CD4-positive, alpha-beta T cell (primary cell): ENCODE measurements at regions not wholly inside any gene's neighbourhood (a gene's known extent, or its start where the extent isn't known, plus 50 kb on each side); places are given as distances from the start of the nearest gene placed in this dataset.

Experiments used
- ATAC-seq: fragments of 200-7000 bp; cut with Tn5 transposase; one replicate; pipeline ENCODE4 v1.10.0; 2022; ENCODE audit warnings: mild to moderate bottlenecking; ENCODE audit not compliant: poor library complexity
- CTCF ChIA-PET: fragments of 350-600 bp; sonication (Branson Sonifier 250); formaldehyde crosslinking; loops from one replicate; lab custom pipeline; 2021; ENCODE audit warnings: antibody characterized with exemption, inconsistent platforms; lab: Charles Lee
- POLR2A ChIA-PET: fragments of 350-600 bp; sonication (Branson Sonifier 250); formaldehyde crosslinking; loops from one replicate; lab custom pipeline; 2021; ENCODE audit warnings: antibody characterized with exemption, inconsistent platforms; lab: Charles Lee
- DNase-seq, 14 experiments: peaks; one replicate each; pipeline ENCODE4 v3.0.0-alpha.2; 2013 to 2020; ENCODE audit warnings: mixed read lengths in 2 of 14
- H3K27ac ChIP-seq, 2 donors: one replicate each; pipeline versions ENCODE4 v1.5.1 to v1.7.0; 2013; ENCODE audit warnings: low read length in 2 of 2, low read depth in 1 of 2, mild to moderate bottlenecking in 1 of 2
- H3K27me3 ChIP-seq, 2 experiments: 1 replicate in 1 of 2; 2 replicates in 1 of 2; pipeline versions ENCODE4 v1.6.1 to v1.7.0; 2013; ENCODE audit warnings: low read length in 2 of 2, control low read depth in 1 of 2, mild to moderate bottlenecking in 1 of 2, moderate library complexity in 1 of 2; ENCODE audit not compliant: insufficient read depth in 2 of 2, control insufficient read depth in 1 of 2
- H3K36me3 ChIP-seq: one replicate; pipeline ENCODE4 v1.6.1; 2013; ENCODE audit warnings: low read length, control low read depth; ENCODE audit not compliant: insufficient read depth
- H3K4me1 ChIP-seq: one replicate; pipeline ENCODE4 v1.6.1; 2013; ENCODE audit warnings: low read length, control low read depth; ENCODE audit not compliant: insufficient read depth
- H3K4me3 ChIP-seq: one replicate; pipeline ENCODE4 v1.5.1; 2013; ENCODE audit warnings: mild to moderate bottlenecking, low read length, moderate library complexity
- H3K9me3 ChIP-seq, 2 experiments: 1 replicate in 1 of 2; 2 replicates in 1 of 2; pipeline versions ENCODE4 v1.6.1 to v1.7.0; 2013; ENCODE audit warnings: low read length in 2 of 2, mild to moderate bottlenecking in 2 of 2, control low read depth in 1 of 2, moderate library complexity in 1 of 2; ENCODE audit not compliant: control insufficient read depth in 1 of 2, insufficient read depth in 1 of 2
- H3K27ac Mint-ChIP-seq: one replicate; pipeline ENCODE4 v1.8.0; 2020; ENCODE audit warnings: mixed read lengths
- H3K27me3 Mint-ChIP-seq: one replicate; pipeline ENCODE4 v1.8.0; 2021; ENCODE audit warnings: mixed read lengths
- H3K36me3 Mint-ChIP-seq: one replicate; pipeline ENCODE4 v1.8.0; 2021; ENCODE audit warnings: low read depth, mixed read lengths
- H3K4me1 Mint-ChIP-seq: one replicate; pipeline ENCODE4 v1.8.0; 2021; ENCODE audit warnings: low read depth, mixed read lengths
- H3K4me3 Mint-ChIP-seq: one replicate; pipeline ENCODE4 v1.8.0; 2020; ENCODE audit warnings: mild to moderate bottlenecking, mixed read lengths
- H3K9me3 Mint-ChIP-seq: one replicate; pipeline ENCODE4 v1.8.0; 2020; ENCODE audit warnings: mixed read lengths
- intact Hi-C, 2 experiments: fragments of 100-400 bp; cut with DNase I in 1 of 2; cut with micrococcal nuclease in 1 of 2; formaldehyde crosslinking; loops; one replicate each; pipeline versions ENCODE4 v1.15.1 to v1.9.0; 2023 to 2025; cut with DNase I, micrococcal nuclease
- TF ChIP-seq, protein P1 (sequence below): fragments of 200-600 bp; IDR thresholded peaks from one replicate; pipeline ENCODE4 v1.8.0; 2022; ENCODE audit warnings: antibody characterized with exemption, mild to moderate bottlenecking

- H3K4me3 ChIP-seq = no peak overlapping the region
- H3K27ac Mint-ChIP-seq = no peak overlapping the region
- TF ChIP-seq, protein P1, sequence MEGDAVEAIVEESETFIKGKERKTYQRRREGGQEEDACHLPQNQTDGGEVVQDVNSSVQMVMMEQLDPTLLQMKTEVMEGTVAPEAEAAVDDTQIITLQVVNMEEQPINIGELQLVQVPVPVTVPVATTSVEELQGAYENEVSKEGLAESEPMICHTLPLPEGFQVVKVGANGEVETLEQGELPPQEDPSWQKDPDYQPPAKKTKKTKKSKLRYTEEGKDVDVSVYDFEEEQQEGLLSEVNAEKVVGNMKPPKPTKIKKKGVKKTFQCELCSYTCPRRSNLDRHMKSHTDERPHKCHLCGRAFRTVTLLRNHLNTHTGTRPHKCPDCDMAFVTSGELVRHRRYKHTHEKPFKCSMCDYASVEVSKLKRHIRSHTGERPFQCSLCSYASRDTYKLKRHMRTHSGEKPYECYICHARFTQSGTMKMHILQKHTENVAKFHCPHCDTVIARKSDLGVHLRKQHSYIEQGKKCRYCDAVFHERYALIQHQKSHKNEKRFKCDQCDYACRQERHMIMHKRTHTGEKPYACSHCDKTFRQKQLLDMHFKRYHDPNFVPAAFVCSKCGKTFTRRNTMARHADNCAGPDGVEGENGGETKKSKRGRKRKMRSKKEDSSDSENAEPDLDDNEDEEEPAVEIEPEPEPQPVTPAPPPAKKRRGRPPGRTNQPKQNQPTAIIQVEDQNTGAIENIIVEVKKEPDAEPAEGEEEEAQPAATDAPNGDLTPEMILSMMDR = no peak
- H3K27ac ChIP-seq = no peak overlapping the region
- H3K36me3 Mint-ChIP-seq = no peaks in the 10 kb centered on the region
- no peaks in the 10 kb centered on the region for H3K9me3 Mint-ChIP-seq
- no peaks in the 10 kb centered on the region for H3K9me3 ChIP-seq
- H3K4me1 Mint-ChIP-seq = no peaks in the 10 kb centered on the region
- H3K36me3 ChIP-seq = no peaks in the 10 kb centered on the region
- no peaks in the 10 kb centered on the region for H3K4me1 ChIP-seq
- ChIA-PET POLR2A (no interaction called here), CTCF (no interaction called here)
- no peak overlapping the region for H3K4me3 Mint-ChIP-seq
- no peaks in the 10 kb centered on the region for H3K27me3 ChIP-seq
- no peaks in the 10 kb centered on the region for H3K27me3 Mint-ChIP-seq
- DNase-seq (no peak), ATAC-seq (no peak)
- intact Hi-C loops = no loop called here
Measured at GRCh38 chr13:106383791-106384190, 151.7 kb downstream of the EFNB2 start.

DNA sequence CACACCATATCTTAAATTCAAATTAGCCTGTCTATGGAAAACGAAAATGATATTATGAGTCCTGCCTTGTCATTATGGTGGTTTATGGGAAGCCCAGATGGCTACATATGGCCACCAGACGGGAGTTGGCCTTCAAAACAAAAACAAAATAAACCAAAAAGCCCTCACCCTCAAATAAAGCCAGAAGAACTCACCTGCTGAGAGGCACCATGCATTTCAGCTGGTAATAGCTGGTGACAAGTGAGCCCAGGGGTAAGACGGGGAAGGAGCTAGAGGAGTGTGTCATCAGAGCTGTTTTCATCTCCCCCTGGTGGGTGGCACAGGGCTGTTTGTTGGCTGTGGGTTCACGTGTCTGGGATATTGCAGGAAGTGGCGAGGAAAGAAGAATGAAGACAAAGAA is 152.9 kb downstream of the EFNB2 start:
- intact Hi-C loops = no loop called here
- ChIA-PET CTCF (no interaction called here), POLR2A (no interaction called here)
- DNase-seq = no peak
- TF ChIP-seq, protein P1 = no peak
- no peaks in the 10 kb centered on the region for H3K27me3 ChIP-seq
- no peak overlapping the region for H3K4me3 ChIP-seq
- ATAC-seq = no peak
- H3K9me3 Mint-ChIP-seq = no peaks in the 10 kb centered on the region
- H3K27me3 Mint-ChIP-seq = no peaks in the 10 kb centered on the region
- no peaks in the 10 kb centered on the region for H3K4me1 Mint-ChIP-seq
- H3K4me1 ChIP-seq = no peaks in the 10 kb centered on the region
- H3K27ac ChIP-seq = no peak overlapping the region
- no peaks in the 10 kb centered on the region for H3K36me3 ChIP-seq
- H3K9me3 ChIP-seq = no peaks in the 10 kb centered on the region
- H3K4me3 Mint-ChIP-seq = no peak overlapping the region
- H3K27ac Mint-ChIP-seq = no peak overlapping the region
- no peaks in the 10 kb centered on the region for H3K36me3 Mint-ChIP-seq

DNA sequence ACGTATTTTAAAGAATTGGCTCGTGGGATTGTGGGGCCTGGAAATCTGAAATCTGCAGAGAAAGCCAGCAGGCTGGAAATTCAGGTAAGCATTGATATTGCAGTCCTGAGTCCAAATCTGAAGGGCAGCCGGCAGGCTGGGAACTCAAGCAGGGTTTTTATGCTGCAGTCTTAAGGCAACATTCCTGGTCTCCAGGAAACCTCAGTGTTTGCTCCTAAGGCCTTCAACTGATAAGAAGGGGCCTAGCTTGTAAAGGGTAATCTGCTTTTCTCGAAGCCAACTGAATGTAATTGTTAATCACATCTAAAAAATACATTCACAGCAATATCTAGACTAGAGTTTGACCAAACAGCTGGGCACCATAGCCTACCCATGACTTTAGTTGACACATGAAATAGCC is 154.4 kb downstream of the EFNB2 start:
- no peak overlapping the region for H3K4me3 ChIP-seq
- TF ChIP-seq, protein P1 = no peak
- Mint-ChIP-seq H3K4me3 (no peak overlapping the region), H3K27ac (no peak overlapping the region), H3K27me3 (no peaks in the 10 kb centered on the region), H3K4me1 (no peaks in the 10 kb centered on the region), H3K9me3 (no peaks in the 10 kb centered on the region), H3K36me3 (no peaks in the 10 kb centered on the region)
- intact Hi-C loops = no loop called here
- CTCF ChIA-PET = no interaction called here
- H3K27ac ChIP-seq = no peak overlapping the region
- peaks cover 0 to 3% of the 10 kb centered on the region in 2 experiments for H3K9me3 ChIP-seq
- H3K36me3 ChIP-seq = no peaks in the 10 kb centered on the region
- no peak for DNase-seq
- H3K27me3 ChIP-seq = no peaks in the 10 kb centered on the region
- no peaks in the 10 kb centered on the region for H3K4me1 ChIP-seq
- no peak for ATAC-seq
- POLR2A ChIA-PET = no interaction called here
